ENCODE measurements at regions not wholly inside any gene's neighbourhood (a gene's known extent, or its start where the extent isn't known, plus 50 kb on each side); places are given as distances from the start of the nearest gene placed in this dataset.
"Not testable (repeated sequence)": the region's sequence is repeated elsewhere in the genome, so short reads cannot be mapped to it uniquely, and the experiment has no call there.

- DNase-seq = no peak
These were observed 360.0 kb downstream of the RND3 start for GRCh38 chr2:150127346-150127990.

DNA sequence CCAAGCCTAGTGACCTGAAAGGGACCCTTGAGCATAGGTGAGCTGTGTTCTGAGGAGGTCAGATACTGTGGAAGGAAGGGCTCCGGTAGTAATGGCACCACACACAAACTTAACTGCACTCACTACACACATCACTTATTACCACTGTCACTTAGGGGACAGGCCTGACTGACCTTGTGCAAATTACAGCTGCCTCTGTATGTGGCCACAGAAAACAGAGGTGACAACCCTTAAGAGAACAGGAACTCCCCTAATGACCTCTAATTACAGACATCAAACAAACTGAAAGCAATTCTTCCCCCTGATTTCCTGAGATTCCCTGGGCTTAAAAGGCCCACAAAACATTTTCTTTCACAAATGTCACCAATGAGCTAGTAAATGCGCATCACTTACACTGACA lies 360.6 kb downstream of the RND3 start:
- DNase-seq = no peak

DNA sequence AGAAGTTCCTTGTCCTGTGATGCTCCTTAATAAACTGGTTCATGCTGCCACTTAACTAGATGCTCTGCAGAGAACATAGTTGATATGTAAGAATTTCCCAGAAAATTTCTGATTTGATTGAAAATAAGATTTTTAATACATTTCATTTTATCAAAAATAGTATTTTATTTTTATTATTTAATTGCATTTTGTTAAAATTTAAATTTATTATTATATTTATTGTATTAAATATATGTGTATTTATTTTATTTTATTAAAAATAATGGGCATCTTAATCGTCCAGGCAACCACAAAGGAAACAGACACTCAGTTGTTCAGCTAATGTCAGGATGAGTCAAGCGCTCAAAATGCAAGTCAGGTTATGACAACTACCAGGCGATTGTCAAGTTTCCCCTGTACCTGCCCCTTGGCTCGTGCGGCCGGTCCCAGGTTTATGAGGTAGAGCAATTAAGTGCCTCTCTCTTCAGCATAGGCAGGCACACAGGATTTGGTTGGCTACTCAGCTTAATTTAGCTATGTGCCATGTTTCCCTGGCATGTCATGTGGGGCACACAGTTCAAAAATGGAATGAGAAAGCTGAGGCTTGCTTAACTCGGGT lies 361.2 kb downstream of the RND3 start:
- DNase-seq = no peak

DNA sequence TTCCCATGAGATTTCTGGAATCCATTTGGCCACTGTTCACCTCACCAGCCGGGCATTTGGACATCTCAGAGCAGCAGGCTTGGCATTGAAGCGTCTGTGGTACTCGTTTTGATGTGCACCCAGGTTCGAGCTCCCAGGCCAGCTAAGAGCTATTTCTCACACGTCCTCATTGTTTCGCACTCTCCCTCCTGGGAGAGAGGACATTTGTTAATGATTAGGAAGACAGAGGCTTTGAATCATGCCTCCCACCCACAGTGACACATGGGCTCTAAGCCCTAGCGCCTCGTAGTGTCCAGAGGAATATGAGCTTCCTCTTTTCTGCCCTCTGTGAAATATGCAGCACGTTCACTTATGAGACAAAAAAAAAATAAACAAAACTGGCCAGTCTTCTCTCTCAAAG lies 361.8 kb downstream of the RND3 start:
- DNase-seq = no peak

DNA sequence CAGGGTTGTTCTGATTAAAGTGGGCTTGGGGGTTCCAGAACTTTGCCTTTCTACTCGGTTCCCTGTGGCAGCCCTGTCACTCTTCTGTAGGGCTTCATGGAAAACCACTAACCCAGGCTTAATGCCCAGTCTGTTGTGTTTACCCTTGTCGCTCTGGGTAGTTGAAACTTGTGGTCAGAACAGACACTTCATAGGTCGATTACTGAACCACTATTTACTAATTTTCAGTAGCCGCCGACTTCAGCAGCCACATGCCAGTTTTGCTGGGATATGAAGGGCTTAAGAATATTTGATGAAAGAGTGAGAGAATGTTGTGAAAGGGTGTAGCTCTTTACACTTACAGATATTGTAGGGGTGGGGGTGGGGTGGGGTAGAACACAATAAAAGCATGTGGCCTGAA lies 362.3 kb downstream of the RND3 start:
- no peak for DNase-seq

DNA sequence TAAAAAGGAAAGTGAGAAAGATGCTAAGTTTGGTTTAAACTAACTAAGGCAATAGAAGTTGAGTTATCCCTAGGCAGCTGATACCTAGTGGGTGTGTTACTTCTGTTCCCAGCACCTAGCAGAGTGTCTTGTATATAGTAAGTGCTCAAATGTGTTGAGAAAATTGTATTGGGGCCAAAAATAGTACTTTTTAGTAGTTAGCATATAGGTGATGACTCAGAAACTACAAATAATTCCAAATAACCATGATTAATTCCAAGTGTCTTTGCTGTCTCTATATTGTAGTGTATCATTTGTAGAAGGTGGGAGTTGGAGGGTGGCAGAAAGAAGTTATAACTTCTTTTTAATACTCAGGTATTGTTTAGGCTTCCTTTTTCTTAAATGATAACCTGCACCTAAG lies 362.7 kb downstream of the RND3 start:
- no peak for DNase-seq

DNA sequence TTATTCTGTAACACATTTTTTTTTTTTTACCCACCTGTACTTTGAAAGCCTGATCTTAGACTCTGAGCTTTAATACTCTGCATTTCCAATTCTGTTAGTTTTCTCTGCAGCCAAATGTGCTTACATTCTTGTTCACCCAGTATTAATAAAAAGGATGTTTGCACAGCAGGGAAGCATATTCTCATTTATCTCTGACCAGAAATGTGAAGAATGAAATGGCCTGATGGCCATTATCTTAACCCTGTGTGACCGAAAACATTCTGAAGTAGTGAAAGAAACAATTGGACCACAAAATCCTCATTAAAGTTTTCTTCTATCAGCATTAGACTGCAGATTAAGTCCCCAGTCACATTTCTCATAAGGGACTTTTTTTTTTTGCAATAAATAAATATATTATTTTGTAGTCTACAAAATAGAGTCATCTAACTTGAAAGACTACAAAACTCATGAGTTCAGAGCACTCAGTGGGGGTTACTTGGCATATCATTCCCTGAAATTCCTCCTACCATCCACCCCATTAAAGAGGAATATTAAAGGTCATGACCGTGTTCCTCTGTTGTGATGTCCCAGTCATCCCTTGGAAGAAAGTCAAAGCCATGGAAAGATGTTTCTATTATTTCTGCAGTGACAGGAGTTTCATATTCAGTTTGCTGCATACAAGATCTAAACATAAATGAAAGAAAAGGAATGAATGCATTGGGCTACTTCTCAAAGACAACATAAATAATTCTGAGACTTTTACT lies 364.4 kb downstream of the RND3 start:
- no peak for DNase-seq

DNA sequence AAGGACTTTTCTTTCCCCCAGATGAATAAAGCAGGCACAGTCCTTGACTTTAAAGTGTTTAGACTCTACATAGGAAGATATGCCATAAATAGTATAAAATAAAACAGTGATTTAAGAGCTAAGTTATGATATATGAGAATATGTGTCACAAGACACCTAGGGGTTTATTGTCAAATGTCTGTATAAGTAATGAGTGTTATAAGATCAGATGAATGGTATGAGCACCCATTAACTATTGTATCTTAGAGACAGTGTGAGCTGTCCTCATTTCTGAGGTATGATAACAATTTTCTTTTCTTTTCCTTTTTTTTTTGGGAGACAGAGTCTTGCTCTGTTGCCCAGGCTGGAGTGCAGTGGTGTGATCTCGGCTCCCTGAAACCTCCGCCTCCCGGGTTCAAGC lies 365.3 kb downstream of the RND3 start:
- no peak for DNase-seq

GRCh38 chr2:150120326-150120955 lies 367.0 kb downstream of the RND3 start:
- no peak for DNase-seq

DNA sequence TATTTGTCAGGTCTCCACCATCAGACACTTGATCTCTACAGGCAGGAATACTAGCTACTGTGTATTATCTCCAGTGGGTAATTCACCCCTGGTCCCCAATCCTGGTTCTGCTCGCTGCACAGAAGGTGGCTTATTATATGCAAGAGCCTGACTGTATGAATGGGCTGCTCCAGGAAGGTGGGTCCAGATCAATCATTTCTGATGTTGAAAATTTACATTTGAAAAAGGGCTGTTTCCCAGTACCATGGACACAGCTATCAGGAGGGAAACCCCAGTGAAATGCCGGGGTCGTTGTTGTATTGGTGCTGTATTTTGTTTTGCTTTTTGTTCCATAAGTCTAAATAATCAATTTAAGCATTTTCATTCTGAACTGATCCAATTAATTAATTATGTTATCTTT lies 367.6 kb downstream of the RND3 start:
- no peak for DNase-seq

- DNase-seq = not testable (repeated sequence)
These were observed 373.4 kb downstream of the RND3 start for GRCh38 chr2:150114089-150114488.

DNA sequence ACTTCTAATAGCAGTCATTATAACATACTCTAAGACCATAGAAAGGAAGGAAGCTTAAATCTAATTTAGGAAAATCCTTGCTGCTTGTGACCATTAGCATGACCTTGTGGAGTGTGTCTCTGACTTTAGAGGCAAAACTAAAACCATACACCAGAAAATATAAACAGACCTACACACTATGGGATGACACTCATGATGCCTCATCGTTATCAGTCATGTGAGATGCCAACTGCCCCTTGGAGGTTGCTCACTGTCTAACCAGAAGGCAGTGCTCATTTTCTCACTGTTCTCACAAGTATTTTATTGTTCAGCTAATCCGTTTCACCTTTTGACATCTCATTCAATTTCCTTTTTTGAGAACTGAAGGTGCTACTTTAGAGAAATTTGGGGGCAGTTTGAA lies 376.9 kb downstream of the RND3 start:
- no peak for DNase-seq

- no peak for DNase-seq
These were observed 377.6 kb downstream of the RND3 start for GRCh38 chr2:150109912-150110311.

- no peak for DNase-seq
These were observed 378.4 kb downstream of the RND3 start for GRCh38 chr2:150109028-150109427.

DNA sequence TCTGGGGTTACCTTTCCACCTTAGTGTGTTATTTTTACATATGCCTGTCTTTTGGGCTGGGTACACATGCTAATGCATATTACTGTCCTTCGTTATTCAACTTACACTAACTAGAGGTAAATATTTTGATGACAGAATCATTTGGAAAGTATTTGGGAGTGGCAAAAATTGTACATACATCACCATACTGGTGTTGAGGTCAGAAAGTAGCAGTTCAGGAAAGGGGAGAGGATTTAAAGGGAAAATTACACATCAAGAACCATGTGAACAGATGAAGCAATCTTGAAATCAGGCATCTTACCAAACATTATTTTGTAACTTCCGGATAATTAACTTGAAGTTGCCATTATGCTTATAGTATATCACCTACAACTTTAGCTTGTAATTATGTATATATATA lies 379.7 kb downstream of the RND3 start:
- DNase-seq = no peak

- DNase-seq = no peak
These were observed 380.3 kb downstream of the RND3 start for GRCh38 chr2:150107170-150107569.

DNA sequence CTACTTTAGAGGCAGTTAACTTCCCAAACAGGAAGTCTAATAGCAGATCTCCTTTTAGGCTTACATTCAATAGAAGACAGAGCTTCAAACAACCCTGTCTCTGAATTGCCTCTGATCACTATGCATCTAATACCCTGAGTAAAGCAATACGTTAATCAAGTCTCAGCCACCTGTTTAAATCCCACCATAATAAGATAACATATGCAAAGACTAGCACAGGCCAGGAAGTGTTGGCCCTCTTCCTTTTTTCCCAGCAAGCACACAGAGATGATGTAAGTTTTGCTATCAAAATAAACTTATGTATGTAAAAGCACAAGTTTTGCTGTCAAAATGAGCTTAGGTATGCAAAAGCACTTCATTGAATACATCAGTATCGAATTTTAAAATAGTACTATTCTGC lies 385.5 kb downstream of the RND3 start:
- no peak for DNase-seq

GRCh38 chr2:150100834-150101233 lies 386.6 kb downstream of the RND3 start:
- no peak for DNase-seq

DNA sequence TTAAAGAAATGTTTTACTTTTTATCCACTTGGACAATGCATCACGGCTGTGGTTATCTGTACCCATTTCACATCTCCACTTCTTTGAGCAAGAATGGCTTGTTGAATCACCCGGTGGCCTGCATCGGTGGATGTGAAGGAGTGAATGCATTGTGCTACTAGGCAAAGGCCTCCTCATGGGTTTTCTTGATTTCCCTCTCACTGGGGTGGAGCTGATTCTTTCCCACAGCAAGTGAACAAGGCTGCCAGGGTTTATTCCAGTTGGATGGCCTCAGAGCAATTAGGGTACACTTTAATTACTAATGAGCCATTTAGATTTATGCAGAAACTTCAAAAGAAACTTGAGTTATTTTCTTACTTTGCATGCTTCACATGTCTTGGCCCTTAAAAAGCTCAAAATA lies 387.1 kb downstream of the RND3 start:
- no peak for DNase-seq

DNA sequence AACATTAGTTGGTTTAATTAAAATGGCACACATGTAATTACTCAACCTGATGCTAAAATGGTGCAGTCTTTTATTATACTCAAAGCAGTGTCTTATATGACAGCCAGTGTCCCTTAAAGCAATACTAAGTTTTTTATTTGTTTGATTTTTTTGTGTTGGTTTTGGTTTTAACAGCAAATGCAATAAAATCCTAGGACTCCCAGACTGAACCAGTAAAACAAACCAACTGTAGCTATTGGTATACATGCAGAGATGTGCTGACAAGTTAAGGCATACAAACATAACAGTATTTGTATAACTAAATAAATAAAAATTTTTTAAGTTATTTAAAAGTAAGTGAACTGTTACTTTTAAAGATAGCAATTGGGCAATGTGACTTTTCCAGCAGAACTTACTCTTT lies 387.7 kb downstream of the RND3 start:
- no peak for DNase-seq

GRCh38 chr2:150097901-150098531 lies 389.5 kb downstream of the RND3 start:
- DNase-seq = no peak

- DNase-seq = no peak
These were observed 390.1 kb downstream of the RND3 start for GRCh38 chr2:150097402-150097801.

DNA sequence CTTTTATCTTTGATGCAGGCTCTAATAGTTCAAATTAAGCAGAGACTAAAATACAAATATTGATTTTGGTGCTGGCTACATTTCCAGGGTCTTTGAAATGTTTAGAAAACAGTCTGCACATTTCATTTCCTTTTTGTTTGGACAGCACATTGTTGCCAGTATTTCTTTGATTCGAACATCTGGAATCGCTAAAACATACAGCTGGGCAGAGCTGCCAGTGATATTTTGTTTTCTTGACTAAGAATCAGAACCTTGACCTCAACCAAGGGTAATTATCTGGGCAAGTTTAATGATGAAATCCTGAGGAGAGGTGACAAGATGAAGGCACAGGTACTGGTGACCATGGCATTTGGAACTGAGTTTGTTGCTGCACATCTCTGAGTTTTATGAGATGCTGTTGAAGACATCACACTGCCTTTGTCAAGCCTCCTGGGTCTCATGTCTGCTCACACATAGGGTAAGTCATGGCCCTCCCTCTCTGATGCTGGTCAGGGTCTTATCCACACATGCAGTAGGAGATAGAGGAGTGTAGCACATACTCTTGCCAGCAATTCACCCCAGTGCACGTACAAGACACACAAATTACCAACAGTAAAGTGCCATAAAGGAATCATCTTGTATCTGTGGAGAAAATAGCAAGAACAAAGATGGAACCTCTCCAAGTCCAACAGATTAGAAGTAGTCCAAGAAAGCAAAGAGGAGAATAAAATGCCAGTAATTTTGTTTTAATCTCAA lies 391.9 kb downstream of the RND3 start:
- DNase-seq = no peak
